ENCODE measurements at regions not wholly inside any gene's neighbourhood (a gene's known extent, or its start where the extent isn't known, plus 50 kb on each side); places are given as distances from the start of the nearest gene placed in this dataset.

- no peak for TF ChIP-seq CHD7 (IDR thresholded peaks at IDR 0.05; ENCODE audit: insufficient replicate concordance, low read length)
- TF ChIP-seq CBX5 (IDR thresholded peaks at IDR 0.05; ENCODE audit: low read depth, low read length), result no peak
- TF ChIP-seq EP300 (IDR thresholded peaks at IDR 0.05; ENCODE audit: borderline replicate concordance in 1 of 2, low read depth in 2 of 2, low read length in 2 of 2), result no peak
- no peak for TF ChIP-seq POLR2A (IDR thresholded peaks at IDR 0.05; ENCODE audit: control extremely low read depth in 1 of 2, low read depth in 2 of 2, low read length in 2 of 2)
- TF ChIP-seq KDM5A (IDR thresholded peaks at IDR 0.05; ENCODE audit: low read length), result no peak
- TF ChIP-seq SP2 (IDR thresholded peaks at IDR 0.05; ENCODE audit: low read length), result no peak
- TF ChIP-seq EGR1 (IDR thresholded peaks at IDR 0.05; ENCODE audit: borderline replicate concordance, low read depth, low read length), result no peak
- no peak for TF ChIP-seq SP1 (IDR thresholded peaks at IDR 0.05; ENCODE audit: low read depth, low read length)
Observed at GRCh38 chr16:73228649-73229048, 180.7 kb upstream of the ZFHX3 start (continued).

Measured in H1 (cell line).